ENCODE measurements at regions not wholly inside any gene's neighbourhood (a gene's known extent, or its start where the extent isn't known, plus 50 kb on each side); places are given as distances from the start of the nearest gene placed in this dataset.

- no peak for TF ChIP-seq CTCF (IDR thresholded peaks at IDR 0.05; ENCODE audit: insufficient read depth, low read depth, low read length)
- no peak for DNase-seq (ENCODE audit: low read depth)
- no peak overlapping the region for H3K4me3 ChIP-seq (ENCODE audit: low read depth, low read length)
Observed at GRCh38 chr2:220424561-220424960, 797.1 kb downstream of the SLC4A3 start.

GRCh38 chr2:220432645-220433044 is 805.2 kb downstream of the SLC4A3 start:
- no peak for DNase-seq (ENCODE audit: low read depth)
- TF ChIP-seq CTCF (IDR thresholded peaks at IDR 0.05; ENCODE audit: insufficient read depth, low read depth, low read length) = no peak
- H3K4me3 ChIP-seq (ENCODE audit: low read depth, low read length) = no peak overlapping the region

GRCh38 chr2:220433131-220433530 is 805.7 kb downstream of the SLC4A3 start:
- no peak for TF ChIP-seq CTCF (IDR thresholded peaks at IDR 0.05; ENCODE audit: insufficient read depth, low read depth, low read length)
- no peak for DNase-seq (ENCODE audit: low read depth)
- H3K4me3 ChIP-seq (ENCODE audit: low read depth, low read length) = no peak overlapping the region

- no peak overlapping the region for H3K4me3 ChIP-seq (ENCODE audit: low read depth, low read length)
- TF ChIP-seq CTCF (IDR thresholded peaks at IDR 0.05; ENCODE audit: insufficient read depth, low read depth, low read length) = no peak
- DNase-seq (ENCODE audit: low read depth) = peak; percentile 13
Observed at GRCh38 chr2:220434385-220434784, 807.0 kb downstream of the SLC4A3 start.

- TF ChIP-seq CTCF (IDR thresholded peaks at IDR 0.05; ENCODE audit: insufficient read depth, low read depth, low read length) = no peak
- no peak overlapping the region for H3K4me3 ChIP-seq (ENCODE audit: low read depth, low read length)
- DNase-seq (ENCODE audit: low read depth) = no peak
Observed at GRCh38 chr2:220437938-220438337, 810.5 kb downstream of the SLC4A3 start.

- no peak for TF ChIP-seq CTCF (IDR thresholded peaks at IDR 0.05; ENCODE audit: insufficient read depth, low read depth, low read length)
- no peak for DNase-seq (ENCODE audit: low read depth)
- H3K4me3 ChIP-seq (ENCODE audit: low read depth, low read length) = no peak overlapping the region
Observed at GRCh38 chr2:220440731-220441130, 813.3 kb downstream of the SLC4A3 start.

- H3K4me3 ChIP-seq (ENCODE audit: low read depth, low read length) = no peak overlapping the region
- no peak for TF ChIP-seq CTCF (IDR thresholded peaks at IDR 0.05; ENCODE audit: insufficient read depth, low read depth, low read length)
- no peak for DNase-seq (ENCODE audit: low read depth)
Observed at GRCh38 chr2:220441404-220441803, 814.0 kb downstream of the SLC4A3 start.
